Mucosa of descending colon (tissue), 3 donors: ENCODE measurements at regions not wholly inside any gene's neighbourhood (a gene's known extent, or its start where the extent isn't known, plus 50 kb on each side); places are given as distances from the start of the nearest gene placed in this dataset.

Source experiments
- ATAC-seq: fragments of 200-7000 bp; cut with Tn5 transposase; one replicate; pipeline ENCODE4 v1.9.1; 2020; ENCODE audit warnings: mild to moderate bottlenecking, moderate library complexity
- DNase-seq, 3 donors: peaks; one replicate each; pipeline ENCODE4 v3.0.0-alpha.2; 2020
- H3K36me3 ChIP-seq: fragments of 200-600 bp; one replicate; pipeline ENCODE4 v1.8.0; 2021; ENCODE audit warnings: low read depth, mild to moderate bottlenecking
- H3K4me1 ChIP-seq: fragments of 200-600 bp; one replicate; pipeline ENCODE4 v1.8.0; 2021; ENCODE audit warnings: low read depth, mild to moderate bottlenecking
- H3K4me3 ChIP-seq: fragments of 200-600 bp; one replicate; pipeline ENCODE4 v1.8.0; 2021; ENCODE audit warnings: mild to moderate bottlenecking
- H3K9me3 ChIP-seq: fragments of 200-600 bp; one replicate; pipeline ENCODE4 v1.8.0; 2021; ENCODE audit warnings: mild to moderate bottlenecking
- CTCF ChIP-seq: fragments of 200-600 bp; IDR thresholded peaks from one replicate; pipeline ENCODE4 v1.8.0; 2022; ENCODE audit warnings: antibody characterized with exemption, mild to moderate bottlenecking
- intact Hi-C, 2 donors: fragments of 100-400 bp; cut with DNase I in 1 of 2; cut with micrococcal nuclease in 1 of 2; formaldehyde crosslinking; loops; one replicate each; pipeline versions ENCODE4 v1.11.0 to v1.11.1; 2022; cut with DNase I, micrococcal nuclease
- donor health status: DM: no; HTN: no; CAD: no; lungs with moderate emphysema.
- donor health status: DM: no; HTN: no; CAD: no.
- donor health status: DM: no; HTN: yes; CAD: no.

- intact Hi-C loops: no loop called here
- no peak for TF ChIP-seq CTCF
- Histone ChIP-seq H3K36me3 (no peaks in the 10 kb centered on the region), H3K4me1 (no peaks in the 10 kb centered on the region), H3K9me3 (peaks cover 30% of the 10 kb centered on the region), H3K4me3 (no peak overlapping the region)
- ATAC-seq (no peak), DNase-seq (no peak)
These were observed 1051.4 kb upstream of the ATXN7L3B start for GRCh38 chr12:73486256-73486655.

- H3K4me1 ChIP-seq: no peaks in the 10 kb centered on the region
- ATAC-seq: no peak
These were observed 1031.0 kb upstream of the ATXN7L3B start for GRCh38 chr12:73506611-73507010.

GRCh38 chr12:73514672-73515071, 1023.0 kb upstream of the ATXN7L3B start:
- intact Hi-C loops: no loop called here
- Histone ChIP-seq H3K36me3 (no peaks in the 10 kb centered on the region), H3K4me1 (no peaks in the 10 kb centered on the region), H3K9me3 (peaks cover 24% of the 10 kb centered on the region), H3K4me3 (no peak overlapping the region)
- TF ChIP-seq CTCF: no peak
- DNase-seq (no peak), ATAC-seq (no peak)

More at GRCh38 chr12:73506611-73507010, 1031.0 kb upstream of the ATXN7L3B start:
- no peak for TF ChIP-seq CTCF
- no peak for DNase-seq
- Histone ChIP-seq H3K9me3 (peaks cover 41% of the 10 kb centered on the region), H3K4me3 (no peak overlapping the region), H3K36me3 (no peaks in the 10 kb centered on the region)
- intact Hi-C loops: no loop called here

- Histone ChIP-seq H3K36me3 (no peaks in the 10 kb centered on the region), H3K4me3 (no peak overlapping the region), H3K4me1 (no peaks in the 10 kb centered on the region), H3K9me3 (peaks cover 29% of the 10 kb centered on the region)
- TF ChIP-seq CTCF: no peak
- ATAC-seq (no peak), DNase-seq (no peak)
- intact Hi-C loops: no loop called here
These were observed 1019.8 kb upstream of the ATXN7L3B start for GRCh38 chr12:73517859-73518258.

GRCh38 chr12:73529231-73529630, 1008.4 kb upstream of the ATXN7L3B start:
- Histone ChIP-seq H3K4me3 (no peak overlapping the region), H3K4me1 (no peaks in the 10 kb centered on the region), H3K9me3 (peaks cover 39% of the 10 kb centered on the region), H3K36me3 (no peaks in the 10 kb centered on the region)
- DNase-seq (no peak), ATAC-seq (no peak)
- TF ChIP-seq CTCF: no peak
- intact Hi-C loops: no loop called here

GRCh38 chr12:73529954-73530353, 1007.7 kb upstream of the ATXN7L3B start:
- Histone ChIP-seq H3K4me1 (no peaks in the 10 kb centered on the region), H3K4me3 (no peak overlapping the region), H3K9me3 (peaks cover 36% of the 10 kb centered on the region), H3K36me3 (no peaks in the 10 kb centered on the region)
- TF ChIP-seq CTCF: no peak
- ATAC-seq (no peak), DNase-seq (no peak)
- intact Hi-C loops: no loop called here
